Right lobe of liver (tissue), 4 donors: ENCODE measurements at regions not wholly inside any gene's neighbourhood (a gene's known extent, or its start where the extent isn't known, plus 50 kb on each side); places are given as distances from the start of the nearest gene placed in this dataset.

Experiments used
- POLR2A ChIP-seq: fragments of 450-650 bp; IDR thresholded peaks from one replicate; pipeline ENCODE4 v1.6.1; 2017; ENCODE audit warnings: antibody characterized with exemption, mild to moderate bottlenecking
- TF ChIP-seq, protein P1 (sequence below), 4 donors: fragments of 200-600 bp in 3 of 4; fragments of 450-650 bp in 1 of 4; IDR thresholded peaks; one replicate each; pipeline versions ENCODE4 v1.5.1 to v1.8.0; 2016 to 2022; ENCODE audit warnings: antibody characterized with exemption in 4 of 4, mild to moderate bottlenecking in 2 of 4
- donor health status: DM: no; HTN: no; CAD: no.
- donor health status: DM: no; HTN: no; CAD: no.
- donor health status: DM: no; HTN: yes; CAD: no.

DNA sequence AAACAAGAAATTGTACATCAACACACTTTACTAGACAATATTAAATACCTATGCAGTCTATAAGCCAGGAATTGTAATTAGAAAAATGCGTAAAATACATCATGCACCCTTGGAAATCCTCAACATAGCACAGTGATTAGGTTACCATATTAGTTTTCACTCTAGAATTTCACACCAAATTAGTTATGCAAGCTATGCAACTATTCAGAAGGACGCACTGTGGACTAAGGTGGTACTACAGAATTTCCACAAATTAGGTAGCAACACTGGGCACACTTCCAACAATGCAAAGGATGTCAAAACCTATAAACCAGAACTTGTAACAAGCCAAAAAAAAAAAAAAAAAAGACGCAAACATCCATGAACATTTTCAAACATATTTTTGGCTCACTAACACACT lies 71.1 kb upstream of the ZCCHC13 start:
- TF ChIP-seq, protein P1, sequence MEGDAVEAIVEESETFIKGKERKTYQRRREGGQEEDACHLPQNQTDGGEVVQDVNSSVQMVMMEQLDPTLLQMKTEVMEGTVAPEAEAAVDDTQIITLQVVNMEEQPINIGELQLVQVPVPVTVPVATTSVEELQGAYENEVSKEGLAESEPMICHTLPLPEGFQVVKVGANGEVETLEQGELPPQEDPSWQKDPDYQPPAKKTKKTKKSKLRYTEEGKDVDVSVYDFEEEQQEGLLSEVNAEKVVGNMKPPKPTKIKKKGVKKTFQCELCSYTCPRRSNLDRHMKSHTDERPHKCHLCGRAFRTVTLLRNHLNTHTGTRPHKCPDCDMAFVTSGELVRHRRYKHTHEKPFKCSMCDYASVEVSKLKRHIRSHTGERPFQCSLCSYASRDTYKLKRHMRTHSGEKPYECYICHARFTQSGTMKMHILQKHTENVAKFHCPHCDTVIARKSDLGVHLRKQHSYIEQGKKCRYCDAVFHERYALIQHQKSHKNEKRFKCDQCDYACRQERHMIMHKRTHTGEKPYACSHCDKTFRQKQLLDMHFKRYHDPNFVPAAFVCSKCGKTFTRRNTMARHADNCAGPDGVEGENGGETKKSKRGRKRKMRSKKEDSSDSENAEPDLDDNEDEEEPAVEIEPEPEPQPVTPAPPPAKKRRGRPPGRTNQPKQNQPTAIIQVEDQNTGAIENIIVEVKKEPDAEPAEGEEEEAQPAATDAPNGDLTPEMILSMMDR (IDR thresholded peaks at IDR 0.05) = no peak
- no peak for TF ChIP-seq POLR2A
